ENCODE measurements at regions not wholly inside any gene's neighbourhood (a gene's known extent, or its start where the extent isn't known, plus 50 kb on each side); places are given as distances from the start of the nearest gene placed in this dataset.

- TF ChIP-seq ISL1 (CRISPR knock-in tag; IDR thresholded peaks at IDR 0.05) (no peak), ZNF70 (CRISPR knock-in tag; IDR thresholded peaks at IDR 0.05) (no peak), ARNTL (CRISPR knock-in tag; IDR thresholded peaks at IDR 0.05; ENCODE audit: borderline replicate concordance, low read depth) (no peak), ZC3H10 (CRISPR knock-in tag; IDR thresholded peaks at IDR 0.05) (no peak), ESRRG (CRISPR knock-in tag; IDR thresholded peaks at IDR 0.05) (no peak), RARB (CRISPR knock-in tag; IDR thresholded peaks at IDR 0.05) (no peak), CSRNP3 (CRISPR knock-in tag; IDR thresholded peaks at IDR 0.05) (no peak), TCF4 (CRISPR knock-in tag; IDR thresholded peaks at IDR 0.05; ENCODE audit: borderline replicate concordance) (no peak), ZNF565 (CRISPR knock-in tag; conservative IDR thresholded peaks at IDR 0.05; ENCODE audit: low read depth) (no peak), GLIS3 (CRISPR knock-in tag; IDR thresholded peaks at IDR 0.05) (no peak), POU6F1 (CRISPR knock-in tag; IDR thresholded peaks at IDR 0.05; ENCODE audit: borderline replicate concordance, low read depth) (no peak), CREB5 (CRISPR knock-in tag; IDR thresholded peaks at IDR 0.05; ENCODE audit: low read depth) (no peak), SNAI2 (CRISPR knock-in tag; IDR thresholded peaks at IDR 0.05) (no peak), ZFP30 (CRISPR knock-in tag; IDR thresholded peaks at IDR 0.05) (no peak), ZNF8 (CRISPR knock-in tag; IDR thresholded peaks at IDR 0.05) (no peak), TSHZ2 (CRISPR knock-in tag; IDR thresholded peaks at IDR 0.05) (no peak), CSDC2 (CRISPR knock-in tag; IDR thresholded peaks at IDR 0.05) (no peak), OSR1 (CRISPR knock-in tag; IDR thresholded peaks at IDR 0.05) (no peak), BACH2 (CRISPR knock-in tag; IDR thresholded peaks at IDR 0.05; ENCODE audit: borderline replicate concordance) (no peak), ZFP3 (CRISPR knock-in tag; IDR thresholded peaks at IDR 0.05) (no peak)
- no peak for ATAC-seq
These were observed 179.2 kb upstream of the POU3F1 start for GRCh38 chr1:38225745-38226144.

- no peak for ATAC-seq
- no peak for TF ChIP-seq POU6F1 (CRISPR knock-in tag; IDR thresholded peaks at IDR 0.05; ENCODE audit: borderline replicate concordance, low read depth)
- no peak for TF ChIP-seq TOX (CRISPR knock-in tag; IDR thresholded peaks at IDR 0.05; ENCODE audit: borderline replicate concordance)
- no peak for TF ChIP-seq BACH2 (CRISPR knock-in tag; IDR thresholded peaks at IDR 0.05; ENCODE audit: borderline replicate concordance)
- TF ChIP-seq PATZ1 (CRISPR knock-in tag; IDR thresholded peaks at IDR 0.05; ENCODE audit: borderline replicate concordance), result no peak
- TF ChIP-seq ZC3H10 (CRISPR knock-in tag; IDR thresholded peaks at IDR 0.05), result no peak
- TF ChIP-seq RARB (CRISPR knock-in tag; IDR thresholded peaks at IDR 0.05), result no peak
- TF ChIP-seq ZFP3 (CRISPR knock-in tag; IDR thresholded peaks at IDR 0.05), result no peak
- TF ChIP-seq TCF4 (CRISPR knock-in tag; IDR thresholded peaks at IDR 0.05; ENCODE audit: borderline replicate concordance), result no peak
- TF ChIP-seq SNAI2 (CRISPR knock-in tag; IDR thresholded peaks at IDR 0.05), result no peak
- no peak for TF ChIP-seq ARNTL (CRISPR knock-in tag; IDR thresholded peaks at IDR 0.05; ENCODE audit: borderline replicate concordance, low read depth)
- TF ChIP-seq ZNF8 (CRISPR knock-in tag; IDR thresholded peaks at IDR 0.05), result no peak
- TF ChIP-seq GLIS3 (CRISPR knock-in tag; IDR thresholded peaks at IDR 0.05), result no peak
- TF ChIP-seq CSRNP3 (CRISPR knock-in tag; IDR thresholded peaks at IDR 0.05), result no peak
- TF ChIP-seq ZNF565 (CRISPR knock-in tag; conservative IDR thresholded peaks at IDR 0.05; ENCODE audit: low read depth), result no peak
- no peak for TF ChIP-seq ZFP30 (CRISPR knock-in tag; IDR thresholded peaks at IDR 0.05)
These were observed 176.8 kb upstream of the POU3F1 start for GRCh38 chr1:38223391-38223790.

All from SK-N-SH treated with all-trans-retinoic acid at 6 μM for 48 hours (cell line).